Left lung (tissue), 4 donors: ENCODE measurements at regions not wholly inside any gene's neighbourhood (a gene's known extent, or its start where the extent isn't known, plus 50 kb on each side); places are given as distances from the start of the nearest gene placed in this dataset.

Experiments
- ATAC-seq: fragments of 200-7000 bp; cut with Tn5 transposase; one replicate; pipeline ENCODE4 v1.9.1; 2020; ENCODE audit warnings: moderate library complexity
- DNase-seq, 4 donors: peaks; one replicate each; pipeline ENCODE4 v3.0.0-alpha.2; 2013 to 2020
- H3K27ac ChIP-seq, 2 donors: fragments of 200-600 bp; sonication (generic) in 1 of 2; one replicate each; pipeline versions ENCODE4 v1.5.0 to v1.8.0; 2020 to 2021
- H3K27me3 ChIP-seq, 2 donors: fragments of 200-600 bp; sonication (generic) in 1 of 2; one replicate each; pipeline versions ENCODE4 v1.5.0 to v1.8.0; 2020 to 2021
- H3K36me3 ChIP-seq, 2 donors: fragments of 200-600 bp; sonication (generic) in 1 of 2; one replicate each; pipeline versions ENCODE4 v1.5.0 to v1.8.0; 2020 to 2021
- H3K4me1 ChIP-seq, 2 donors: fragments of 200-600 bp; one replicate each; pipeline ENCODE4 v1.8.0; 2021
- H3K4me3 ChIP-seq, 2 donors: fragments of 200-600 bp; sonication (generic) in 1 of 2; one replicate each; pipeline versions ENCODE4 v1.5.0 to v1.8.0; 2020 to 2021; ENCODE audit warnings: mild to moderate bottlenecking in 1 of 2
- H3K9me3 ChIP-seq, 2 donors: fragments of 200-600 bp; sonication (generic) in 1 of 2; one replicate each; pipeline versions ENCODE4 v1.5.0 to v1.8.0; 2020 to 2021
- intact Hi-C, 2 donors: fragments of 100-400 bp; cut with DNase I; formaldehyde crosslinking; loops; one replicate each; pipeline versions ENCODE4 v1.11.2 to v1.14.2; 2022
- TF ChIP-seq, protein P1 (sequence below), 2 donors: fragments of 200-600 bp; sonication (generic) in 1 of 2; IDR thresholded peaks; one replicate each; pipeline versions ENCODE4 v1.5.0 to v1.8.0; 2021; ENCODE audit warnings: antibody characterized with exemption in 2 of 2
- donor health status: DM: no; HTN: yes; CAD: no.
- donor health status: DM: no; HTN: no; CAD: no.

DNA sequence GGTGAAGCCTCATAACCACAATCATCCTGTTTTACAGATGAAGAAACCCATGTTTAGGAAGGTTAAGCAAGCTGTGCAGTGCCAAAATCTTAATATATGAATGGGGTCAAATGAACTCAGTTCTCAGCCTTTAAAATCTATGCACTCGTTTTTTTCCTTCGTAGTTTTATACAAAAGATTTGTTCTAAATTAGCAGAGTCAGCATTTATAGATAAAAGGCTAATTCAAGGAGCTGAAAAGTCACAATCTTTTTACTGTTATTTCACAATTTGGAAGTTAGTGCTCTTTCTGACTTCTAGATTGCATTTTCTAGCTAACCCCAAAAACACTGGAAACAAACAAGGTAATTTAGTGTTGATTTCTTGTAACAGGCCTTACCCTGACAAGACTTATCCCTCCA lies 766.9 kb upstream of the ADGRL4 start:
- peaks cover 0 to 2% of the 10 kb centered on the region in 2 donors for H3K9me3 ChIP-seq
- DNase-seq (no peak), ATAC-seq (no peak)
- intact Hi-C loops = no loop called here
- H3K27ac ChIP-seq = no peak overlapping the region
- TF ChIP-seq, protein P1, sequence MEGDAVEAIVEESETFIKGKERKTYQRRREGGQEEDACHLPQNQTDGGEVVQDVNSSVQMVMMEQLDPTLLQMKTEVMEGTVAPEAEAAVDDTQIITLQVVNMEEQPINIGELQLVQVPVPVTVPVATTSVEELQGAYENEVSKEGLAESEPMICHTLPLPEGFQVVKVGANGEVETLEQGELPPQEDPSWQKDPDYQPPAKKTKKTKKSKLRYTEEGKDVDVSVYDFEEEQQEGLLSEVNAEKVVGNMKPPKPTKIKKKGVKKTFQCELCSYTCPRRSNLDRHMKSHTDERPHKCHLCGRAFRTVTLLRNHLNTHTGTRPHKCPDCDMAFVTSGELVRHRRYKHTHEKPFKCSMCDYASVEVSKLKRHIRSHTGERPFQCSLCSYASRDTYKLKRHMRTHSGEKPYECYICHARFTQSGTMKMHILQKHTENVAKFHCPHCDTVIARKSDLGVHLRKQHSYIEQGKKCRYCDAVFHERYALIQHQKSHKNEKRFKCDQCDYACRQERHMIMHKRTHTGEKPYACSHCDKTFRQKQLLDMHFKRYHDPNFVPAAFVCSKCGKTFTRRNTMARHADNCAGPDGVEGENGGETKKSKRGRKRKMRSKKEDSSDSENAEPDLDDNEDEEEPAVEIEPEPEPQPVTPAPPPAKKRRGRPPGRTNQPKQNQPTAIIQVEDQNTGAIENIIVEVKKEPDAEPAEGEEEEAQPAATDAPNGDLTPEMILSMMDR (IDR thresholded peaks at IDR 0.05) = no peak
- no peaks in the 10 kb centered on the region for H3K36me3 ChIP-seq
- H3K4me1 ChIP-seq = no peaks in the 10 kb centered on the region
- H3K27me3 ChIP-seq = no peaks in the 10 kb centered on the region
- H3K4me3 ChIP-seq = no peak overlapping the region

DNA sequence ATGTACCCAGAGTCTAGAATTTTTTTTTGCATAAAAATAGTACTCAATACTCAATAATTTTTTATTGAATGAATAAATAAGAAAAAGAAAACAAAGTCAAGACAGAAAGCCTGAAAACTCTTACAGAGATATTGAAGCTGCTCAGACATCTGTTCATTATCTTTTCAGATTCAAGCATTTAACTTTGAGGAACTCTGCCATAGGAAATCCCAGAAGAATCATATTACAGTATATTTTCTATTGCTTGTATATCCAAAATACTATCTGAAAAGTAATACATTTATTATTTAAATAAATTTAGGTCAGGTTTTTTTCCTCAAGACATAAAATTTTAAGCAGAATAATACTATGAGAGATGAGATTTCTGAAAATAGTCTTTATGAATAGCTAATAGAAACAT lies 755.9 kb upstream of the ADGRL4 start:
- Histone ChIP-seq H3K4me1 (no peaks in the 10 kb centered on the region), H3K27ac (no peak overlapping the region), H3K9me3 (peaks cover 0 to 11% of the 10 kb centered on the region in 2 donors), H3K27me3 (no peaks in the 10 kb centered on the region), H3K4me3 (no peak overlapping the region), H3K36me3 (no peaks in the 10 kb centered on the region)
- ATAC-seq (no peak), DNase-seq (no peak)
- TF ChIP-seq, protein P1 (IDR thresholded peaks at IDR 0.05) = no peak
- intact Hi-C loops = no loop called here

DNA sequence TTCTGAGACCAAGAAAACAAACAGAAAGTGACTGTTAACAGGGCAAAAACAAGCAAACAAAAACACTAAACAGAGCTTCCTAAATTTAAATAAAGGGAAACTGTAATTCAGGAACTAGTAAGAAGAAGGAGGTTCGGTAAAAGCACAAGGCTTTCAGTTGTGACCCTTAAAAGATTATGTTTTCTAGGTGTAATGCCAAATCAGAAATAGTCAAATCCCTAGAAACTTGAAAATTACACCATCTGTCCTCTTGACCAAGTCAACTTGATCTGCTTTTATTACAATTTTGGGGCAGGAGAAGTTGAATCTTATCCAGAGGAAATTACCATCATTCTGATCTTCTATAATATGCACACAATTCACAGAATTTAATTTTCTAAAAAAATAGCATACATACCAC lies 754.0 kb upstream of the ADGRL4 start:
- TF ChIP-seq, protein P1 (IDR thresholded peaks at IDR 0.05) = no peak
- DNase-seq (no peak), ATAC-seq (no peak)
- H3K27me3 ChIP-seq = no peaks in the 10 kb centered on the region
- no peaks in the 10 kb centered on the region for H3K36me3 ChIP-seq
- intact Hi-C loops = no loop called here
- no peak overlapping the region for H3K27ac ChIP-seq
- no peak overlapping the region for H3K4me3 ChIP-seq
- no peaks in the 10 kb centered on the region for H3K4me1 ChIP-seq
- peaks cover 0 to 11% of the 10 kb centered on the region in 2 donors for H3K9me3 ChIP-seq

DNA sequence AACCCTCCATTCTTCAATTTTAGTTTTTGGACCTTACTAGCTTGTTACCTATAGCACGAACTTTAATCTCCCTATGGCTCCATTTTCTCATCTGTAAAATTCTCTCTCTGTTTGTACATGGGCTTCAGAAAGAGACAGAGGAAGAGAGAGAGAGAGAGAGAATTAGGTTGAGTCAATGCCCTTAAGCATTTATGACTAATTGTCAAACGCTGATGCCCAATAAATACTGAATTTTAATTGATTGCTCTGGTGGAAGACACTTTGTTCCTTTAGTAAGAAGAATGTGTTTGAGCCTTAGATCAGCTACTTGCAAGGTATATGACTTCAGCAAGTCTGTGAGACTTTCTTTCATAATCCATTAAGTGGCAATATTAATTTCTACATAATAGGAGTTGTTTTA lies 743.1 kb upstream of the ADGRL4 start:
- Histone ChIP-seq H3K27me3 (no peaks in the 10 kb centered on the region), H3K4me1 (no peaks in the 10 kb centered on the region), H3K27ac (no peak overlapping the region), H3K4me3 (no peak overlapping the region), H3K9me3 (no peaks in the 10 kb centered on the region), H3K36me3 (no peaks in the 10 kb centered on the region)
- DNase-seq (no peak), ATAC-seq (no peak)
- intact Hi-C loops = no loop called here
- TF ChIP-seq, protein P1 (IDR thresholded peaks at IDR 0.05) = no peak

DNA sequence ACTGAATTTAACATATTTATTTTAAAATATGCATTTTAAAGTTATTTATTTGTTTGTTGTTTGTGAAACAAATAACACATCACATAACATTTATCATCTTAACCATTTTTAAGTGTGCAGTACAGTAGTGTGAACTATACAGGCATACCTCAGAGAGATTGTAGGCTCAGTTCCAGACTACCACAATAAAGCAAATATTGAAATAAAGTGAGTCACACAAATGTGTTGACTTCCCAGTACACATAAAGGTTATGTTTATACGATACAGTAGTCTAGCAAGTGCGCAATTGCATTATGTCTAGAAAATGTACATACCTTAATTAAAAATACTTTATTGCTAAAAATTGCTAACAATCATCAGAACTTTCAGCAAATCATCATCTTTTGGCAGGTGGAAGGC lies 739.4 kb upstream of the ADGRL4 start:
- Histone ChIP-seq H3K4me3 (no peak overlapping the region), H3K9me3 (peaks cover 0 to 5% of the 10 kb centered on the region in 2 donors), H3K36me3 (no peaks in the 10 kb centered on the region), H3K27me3 (no peaks in the 10 kb centered on the region), H3K4me1 (no peaks in the 10 kb centered on the region), H3K27ac (no peak overlapping the region)
- TF ChIP-seq, protein P1 (IDR thresholded peaks at IDR 0.05) = no peak
- peak in 1 of 4 donors; percentile 6 for DNase-seq
- peak; percentile 57 for ATAC-seq
- intact Hi-C loops = no loop called here
